Astrocyte (in vitro differentiated cells and primary cell): ENCODE measurements at regions not wholly inside any gene's neighbourhood (a gene's known extent, or its start where the extent isn't known, plus 50 kb on each side); places are given as distances from the start of the nearest gene placed in this dataset.
"Not testable (repeated sequence)": the region's sequence is repeated elsewhere in the genome, so short reads cannot be mapped to it uniquely, and the experiment has no call there.

Source experiments
- DNase-seq: peaks from one replicate; pipeline ENCODE4 v3.0.0-alpha.2; 2010; ENCODE audit warnings: low read depth
- FAIRE-seq: peaks from 2 replicates; lab custom pipeline; 2011; peaks lifted over from hg19 to GRCh38; lab: Jason Lieb, UNC
- H2AFZ ChIP-seq: 2 replicates; pipeline ENCODE4 v1.6.0; 2012; ENCODE audit warnings: low read depth, low read length, inconsistent platforms
- H3K27ac ChIP-seq: 2 replicates; pipeline ENCODE4 v1.5.1; 2011; ENCODE audit warnings: low read depth, low read length, inconsistent platforms
- H3K27me3 ChIP-seq: 2 replicates; pipeline ENCODE4 v1.6.0; 2011; ENCODE audit warnings: low read length, inconsistent platforms; ENCODE audit not compliant: insufficient read depth
- H3K36me3 ChIP-seq: 2 replicates; pipeline ENCODE4 v1.5.1; 2011; ENCODE audit warnings: low read length, inconsistent platforms; ENCODE audit not compliant: insufficient read depth
- H3K4me1 ChIP-seq: 2 replicates; pipeline ENCODE4 v1.5.1; 2011; ENCODE audit warnings: low read length, inconsistent platforms; ENCODE audit not compliant: insufficient read depth
- H3K4me2 ChIP-seq: 2 replicates; pipeline ENCODE4 v1.6.0; 2012; ENCODE audit warnings: low read length, inconsistent platforms
- H3K4me3 ChIP-seq: 2 replicates; pipeline ENCODE4 v1.5.1; 2011; ENCODE audit warnings: low read depth, mild to moderate bottlenecking, low read length, inconsistent platforms; ENCODE audit not compliant: insufficient read depth
- H3K79me2 ChIP-seq: 2 replicates; pipeline ENCODE4 v1.6.0; 2012; ENCODE audit warnings: mild to moderate bottlenecking, low read length, inconsistent platforms; ENCODE audit not compliant: insufficient read depth
- H3K9ac ChIP-seq: 2 replicates; pipeline ENCODE4 v1.6.0; 2012; ENCODE audit warnings: mild to moderate bottlenecking, low read length, inconsistent platforms
- H3K9me3 ChIP-seq: 2 replicates; pipeline ENCODE4 v1.5.1; 2012; ENCODE audit warnings: low read depth, mild to moderate bottlenecking, low read length, inconsistent platforms; ENCODE audit not compliant: insufficient read depth
- H4K20me1 ChIP-seq: 2 replicates; pipeline ENCODE4 v1.6.0; 2012; ENCODE audit warnings: low read length, inconsistent platforms; ENCODE audit not compliant: insufficient read depth
- H3K27ac Mint-ChIP-seq: one replicate; pipeline ENCODE4 v1.8.0; 2021; ENCODE audit warnings: mild to moderate bottlenecking, mixed read lengths; ENCODE audit not compliant: unreplicated experiment
- H3K27me3 Mint-ChIP-seq: one replicate; pipeline ENCODE4 v1.8.0; 2021; ENCODE audit warnings: low read depth, mixed read lengths; ENCODE audit not compliant: unreplicated experiment
- H3K36me3 Mint-ChIP-seq: one replicate; pipeline ENCODE4 v1.8.0; 2021; ENCODE audit warnings: low read depth, mixed read lengths; ENCODE audit not compliant: unreplicated experiment
- H3K4me1 Mint-ChIP-seq: one replicate; pipeline ENCODE4 v1.8.0; 2021; ENCODE audit warnings: low read depth, mixed read lengths; ENCODE audit not compliant: unreplicated experiment
- H3K4me3 Mint-ChIP-seq: one replicate; pipeline ENCODE4 v1.8.0; 2021; ENCODE audit warnings: mild to moderate bottlenecking, moderate library complexity, mixed read lengths; ENCODE audit not compliant: unreplicated experiment
- H3K9me3 Mint-ChIP-seq: one replicate; pipeline ENCODE4 v1.8.0; 2021; ENCODE audit warnings: mild to moderate bottlenecking, mixed read lengths; ENCODE audit not compliant: unreplicated experiment
- CTCF ChIP-seq: IDR thresholded peaks from 2 replicates; pipeline ENCODE4 v1.5.1; 2011; ENCODE audit warnings: low read depth, mild to moderate bottlenecking, inconsistent platforms, low read length, moderate library complexity; ENCODE audit not compliant: insufficient read depth
- EZH2 ChIP-seq: IDR thresholded peaks from 2 replicates; pipeline ENCODE4 v1.6.1; 2012; ENCODE audit warnings: mild to moderate bottlenecking, low read length, inconsistent platforms; ENCODE audit not compliant: insufficient read depth

- no peaks in the 10 kb centered on the region for H3K79me2 ChIP-seq
- H3K27ac Mint-ChIP-seq, result no peak overlapping the region
- no peaks in the 10 kb centered on the region for H3K27me3 Mint-ChIP-seq
- FAIRE-seq (no peak), DNase-seq (no peak)
- no peak overlapping the region for H3K4me3 ChIP-seq
- no peak overlapping the region for H3K4me2 ChIP-seq
- H3K9me3 ChIP-seq, result no peaks in the 10 kb centered on the region
- no peaks in the 10 kb centered on the region for H3K36me3 ChIP-seq
- no peaks in the 10 kb centered on the region for H3K27me3 ChIP-seq
- H4K20me1 ChIP-seq, result no peaks in the 10 kb centered on the region
- H3K9ac ChIP-seq, result no peak overlapping the region
- no peak overlapping the region for H3K4me3 Mint-ChIP-seq
- H3K4me1 Mint-ChIP-seq, result no peaks in the 10 kb centered on the region
- no peaks in the 10 kb centered on the region for H3K4me1 ChIP-seq
- H2AFZ ChIP-seq, result no peak overlapping the region
- no peak for TF ChIP-seq CTCF
- TF ChIP-seq EZH2, result no peak
- no peak overlapping the region for H3K27ac ChIP-seq
- no peaks in the 10 kb centered on the region for H3K36me3 Mint-ChIP-seq
- no peaks in the 10 kb centered on the region for H3K9me3 Mint-ChIP-seq
Observed at GRCh38 chr6:121717686-121718085, 282.2 kb downstream of the GJA1 start.

- H3K27me3 ChIP-seq, H3K27ac Mint-ChIP-seq, H3K9me3 Mint-ChIP-seq, H3K4me3 Mint-ChIP-seq, H3K36me3 ChIP-seq, H3K27me3 Mint-ChIP-seq, H3K9ac ChIP-seq, DNase-seq, H3K36me3 Mint-ChIP-seq, H4K20me1 ChIP-seq, H2AFZ ChIP-seq, H3K4me3 ChIP-seq, H3K4me2 ChIP-seq, H3K27ac ChIP-seq, H3K79me2 ChIP-seq, H3K4me1 Mint-ChIP-seq, H3K4me1 ChIP-seq, H3K9me3 ChIP-seq, FAIRE-seq: not testable (repeated sequence)
Observed at GRCh38 chr6:121720867-121721266, 285.4 kb downstream of the GJA1 start.

- Mint-ChIP-seq H3K4me1 (peaks cover 2% of the 10 kb centered on the region), H3K27me3 (no peaks in the 10 kb centered on the region), H3K36me3 (no peaks in the 10 kb centered on the region), H3K4me3 (no peak overlapping the region), H3K27ac (no peak overlapping the region), H3K9me3 (no peaks in the 10 kb centered on the region)
- no peak overlapping the region for H3K4me2 ChIP-seq
- DNase-seq, result no peak
- no peaks in the 10 kb centered on the region for H3K4me1 ChIP-seq
- H3K79me2 ChIP-seq, result no peaks in the 10 kb centered on the region
- H3K9ac ChIP-seq, result no peak overlapping the region
- TF ChIP-seq CTCF (no peak), EZH2 (no peak)
- H3K36me3 ChIP-seq, result no peaks in the 10 kb centered on the region
- FAIRE-seq, result no peak
- no peaks in the 10 kb centered on the region for H4K20me1 ChIP-seq
- H2AFZ ChIP-seq, result no peak overlapping the region
- no peaks in the 10 kb centered on the region for H3K27me3 ChIP-seq
- no peak overlapping the region for H3K27ac ChIP-seq
- H3K9me3 ChIP-seq, result no peaks in the 10 kb centered on the region
- no peak overlapping the region for H3K4me3 ChIP-seq
Observed at GRCh38 chr6:121723623-121724022, 288.2 kb downstream of the GJA1 start.
